GM12878 (cell line): ENCODE measurements at regions not wholly inside any gene's neighbourhood (a gene's known extent, or its start where the extent isn't known, plus 50 kb on each side); places are given as distances from the start of the nearest gene placed in this dataset.

Source experiments
- ATAC-seq: fragments of 200-7000 bp; cut with Tn5 transposase; 3 replicates; pipeline ENCODE4 v1.9.1; 2020; ENCODE audit warnings: mild to moderate bottlenecking, moderate library complexity
- BruUV-seq: library from RNA; stranded (reverse); fragments of 400-500 nt; replicated peaks from 2 replicates; lab custom pipeline; 2021; lab: Mats Ljungman, UMichigan
- CTCF ChIA-PET: fragments of 300-600 bp; sonication (Branson Sonifier 250); formaldehyde crosslinking; extraction: SDS; loops from one replicate; lab custom pipeline; 2021; ENCODE audit warnings: inconsistent platforms; lab: Yijun Ruan, JAX
- POLR2A ChIA-PET: fragments of 350-600 bp; formaldehyde crosslinking; extraction: SDS; loops from one replicate; lab custom pipeline; 2021; ENCODE audit warnings: inconsistent platforms; lab: Charles Lee
- RAD21 ChIA-PET: fragments of 300-600 bp; sonication (Branson Sonifier 250); formaldehyde crosslinking; loops from one replicate; lab custom pipeline; 2023; ENCODE audit warnings: antibody characterized with exemption; ENCODE audit not compliant: unreplicated experiment; lab: Charles Lee
- SMC1A ChIA-PET: fragments of 300-600 bp; sonication (Branson Sonifier 250); formaldehyde crosslinking; loops from one replicate; lab custom pipeline; 2023; ENCODE audit not compliant: unreplicated experiment, uncharacterized antibody; lab: Charles Lee
- DNase-seq: peaks from one replicate; pipeline ENCODE4 v3.0.0-alpha.2; 2011; ENCODE audit warnings: low read depth, low spot score
- FAIRE-seq: peaks from 3 replicates; lab custom pipeline; 2011; peaks lifted over from hg19 to GRCh38; lab: Jason Lieb, UNC
- H2AFZ ChIP-seq: 2 replicates; pipeline ENCODE4 v1.6.0; 2011; ENCODE audit warnings: low read depth, low read length, control low read depth; ENCODE audit not compliant: control insufficient read depth
- H3K27ac ChIP-seq: 2 replicates; pipeline ENCODE4 v1.5.1; 2011; ENCODE audit warnings: control low read depth; ENCODE audit not compliant: control insufficient read depth, insufficient read depth
- H3K27me3 ChIP-seq, 2 experiments: replicated peaks in 1 of 2; 2 replicates each; pipeline versions ENCODE4 v1.6.0 to v1.6.1; 2011; ENCODE audit warnings: low read length in 1 of 2; ENCODE audit not compliant: control insufficient read depth in 2 of 2, insufficient read depth in 2 of 2
- H3K36me3 ChIP-seq, 2 experiments: 2 replicates each; pipeline ENCODE4 v1.5.1; 2011; ENCODE audit warnings: low read length in 1 of 2; ENCODE audit not compliant: control insufficient read depth in 2 of 2, insufficient read depth in 2 of 2
- H3K4me1 ChIP-seq: 2 replicates; pipeline ENCODE4 v1.6.1; 2011; ENCODE audit warnings: mild to moderate bottlenecking, low read length, moderate library complexity, mixed read lengths; ENCODE audit not compliant: control insufficient read depth, insufficient read depth
- H3K4me2 ChIP-seq: 2 replicates; pipeline ENCODE4 v1.6.0; 2011; ENCODE audit warnings: control low read depth; ENCODE audit not compliant: control insufficient read depth, insufficient read depth
- H3K4me3 ChIP-seq: fragments of 200-600 bp; sonication (generic); 2 replicates; pipeline ENCODE4 v1.5.1; 2016
- H3K79me2 ChIP-seq: 2 replicates; pipeline ENCODE4 v1.6.0; 2011; ENCODE audit warnings: low read length; ENCODE audit not compliant: control insufficient read depth, insufficient read depth
- H3K9ac ChIP-seq: 2 replicates; pipeline ENCODE4 v1.8.0; 2011; ENCODE audit warnings: low read length, control low read depth, mixed read lengths; ENCODE audit not compliant: control insufficient read depth, insufficient read depth
- H3K9me3 ChIP-seq: replicated peaks from 3 replicates; pipeline ENCODE4 v1.5.1; 2011; ENCODE audit warnings: mild to moderate bottlenecking, low read length; ENCODE audit not compliant: control insufficient read depth, insufficient read depth
- H4K20me1 ChIP-seq: 2 replicates; pipeline ENCODE4 v1.6.0; 2011; ENCODE audit not compliant: control insufficient read depth, insufficient read depth
- CHD1 ChIP-seq: IDR thresholded peaks from 2 replicates; pipeline ENCODE4 v1.6.1; 2012; ENCODE audit warnings: low read depth, low read length, improper control_type of control experiment
- CTCF ChIP-seq, 3 experiments: IDR thresholded peaks in 2 of 3; conservative IDR thresholded peaks in 1 of 3; 2 replicates each; pipeline ENCODE4 v1.5.1; 2011; ENCODE audit warnings: low read depth in 3 of 3, low read length in 3 of 3, mild to moderate bottlenecking in 3 of 3, control low read depth in 2 of 3, moderate library complexity in 2 of 3, inconsistent platforms in 1 of 3, mixed read lengths in 1 of 3; ENCODE audit not compliant: control insufficient read depth in 2 of 3, insufficient read depth in 1 of 3; ENCODE audit errors: extremely low read depth in 1 of 3
- HDAC2 ChIP-seq: fragments of 200-600 bp; sonication (generic); IDR thresholded peaks from 2 replicates; pipeline ENCODE4 v1.6.1; 2017
- HSF1 ChIP-seq: fragments of 150-350 bp; IDR thresholded peaks from 2 replicates; pipeline ENCODE4 v1.6.1; 2014; ENCODE audit warnings: mild to moderate bottlenecking, low read depth, low read length
- IRF5 ChIP-seq: fragments of 450-650 bp; IDR thresholded peaks from 2 replicates; pipeline ENCODE4 v1.6.1; 2017; ENCODE audit warnings: borderline replicate concordance
- LARP7 ChIP-seq: fragments of 450-650 bp; IDR thresholded peaks from 2 replicates; pipeline ENCODE4 v1.6.1; 2017; ENCODE audit warnings: mild to moderate bottlenecking
- SMARCA5 ChIP-seq: fragments of 450-650 bp; IDR thresholded peaks from 2 replicates; pipeline ENCODE4 v1.6.1; 2017; ENCODE audit warnings: mild to moderate bottlenecking
- SPI1 ChIP-seq: IDR thresholded peaks from 2 replicates; pipeline ENCODE4 v1.6.1; 2011; ENCODE audit warnings: low read depth, mild to moderate bottlenecking, low read length, moderate library complexity, borderline replicate concordance; ENCODE audit not compliant: insufficient read depth
- TARDBP ChIP-seq: IDR thresholded peaks from 2 replicates; pipeline ENCODE4 v1.6.1; 2016; ENCODE audit warnings: borderline replicate concordance
- WGBS: methylation state at CpG from one replicate; pipeline ENCODE4 v1.1.6; 2016; ENCODE audit warnings: low lambda C conversion rate; ENCODE audit not compliant: insufficient replicate concordance, insufficient coverage; ENCODE audit errors: missing lambda C conversion rate; 5-methylcytosine and 5-hydroxymethylcytosine counted together
- in situ Hi-C: fragments of 300-500 bp; cut with MboI; formaldehyde crosslinking; loops from 9 replicates; pipeline ENCODE4 v1.14.3; 2018; ENCODE audit warnings: mixed read lengths
- intact Hi-C: fragments of 100-400 bp; cut with micrococcal nuclease; formaldehyde crosslinking; loops from one replicate; pipeline ENCODE4 v1.14.2; 2022; ENCODE audit not compliant: unreplicated experiment

GRCh38 chr17:27218041-27218440 lies 75.9 kb upstream of the WSB1 start:
- BruUV-seq = no TSS peak
- ChIA-PET SMC1A (interaction anchor here (0.6 to 10.3 kb wide), 10 partner anchors 13 to 253 kb away, joined by 3 to 137 read pairs (median 5); partner anchors contain the start of gene WSB1), CTCF (interaction anchor here (0.8 to 4.7 kb wide), 12 partner anchors 10 to 326 kb away, joined by 3 to 78 read pairs (median 7); partner anchors contain the start of gene WSB1), POLR2A (interaction anchor here (1.4 kb wide), 1 partner anchor 11 kb away, joined by 4 read pairs; no protein-coding TSS in a partner anchor), RAD21 (interaction anchor here (1.0 to 6.2 kb wide), 6 partner anchors 17 to 137 kb away, joined by 3 to 67 read pairs (median 9); no protein-coding TSS in a partner anchor)
- FAIRE-seq (peak; percentile 74), DNase-seq (no peak), ATAC-seq (no peak)
- intact Hi-C loops (no loop called here), in situ Hi-C loops (loop anchor here (5.0 kb wide), 1 partner anchor 329 kb away; no protein-coding TSS in a partner anchor)
- peak; percentile 64; the same call in 1 of the 2 replicates for TF ChIP-seq SMARCA5
- TF ChIP-seq LARP7 = no peak
- WGBS = 50% methylated on average over 3 of the region's 3 CpGs
- H3K4me3 ChIP-seq = no peak overlapping the region
- no peaks in the 10 kb centered on the region for H3K79me2 ChIP-seq
- 0 out of 2 replicates have a peak overlapping the region, but pooled peaks have one; percentile 35 for H2AFZ ChIP-seq
- no peaks in the 10 kb centered on the region for H3K27me3 ChIP-seq
- H3K4me1 ChIP-seq = peaks cover 38% of the 10 kb centered on the region
- peak overlapping the region; percentile 8; the same call in 1 of the 2 replicates for H3K9ac ChIP-seq
- H3K27ac ChIP-seq = peak overlapping the region; percentile 72
- H3K36me3 ChIP-seq = no peaks in the 10 kb centered on the region
- H3K4me2 ChIP-seq = peak overlapping the region; percentile 88; the same call in 1 of the 2 replicates
- H4K20me1 ChIP-seq = no peaks in the 10 kb centered on the region
- H3K9me3 ChIP-seq = peaks cover 2% of the 10 kb centered on the region

GRCh38 chr17:27218719-27219488 lies 75.0 kb upstream of the WSB1 start:
- Histone ChIP-seq H4K20me1 (no peaks in the 10 kb centered on the region), H3K36me3 (no peaks in the 10 kb centered on the region), H3K27me3 (no peaks in the 10 kb centered on the region), H3K4me1 (peaks cover 38% of the 10 kb centered on the region), H3K79me2 (no peaks in the 10 kb centered on the region), H3K4me2 (peak overlapping the region; percentile 88), H3K9me3 (peaks cover 2% of the 10 kb centered on the region), H2AFZ (peak overlapping the region; percentile 59), H3K4me3 (no peak overlapping the region), H3K9ac (peak overlapping the region; percentile 60), H3K27ac (peak overlapping the region; percentile 72)
- POLR2A ChIA-PET = interaction anchor here (0.6 to 1.6 kb wide), 4 partner anchors 12 to 76 kb away, joined by 3 to 8 read pairs (median 6); no protein-coding TSS in a partner anchor
- 3% methylated on average over 6 of the region's 6 CpGs for whole genome bisulfite sequencing
- RAD21 ChIA-PET = interaction anchor here (1.0 to 6.2 kb wide), 16 partner anchors 13 to 381 kb away, joined by 3 to 67 read pairs (median 4); no protein-coding TSS in a partner anchor
- SMC1A ChIA-PET = interaction anchor here (0.8 to 10.3 kb wide), 14 partner anchors 8 to 589 kb away, joined by 3 to 137 read pairs (median 4); partner anchors contain the start of gene WSB1
- intact Hi-C loops = no loop called here
- BruUV-seq = no TSS peak
- peak; percentile 100 for FAIRE-seq
- in situ Hi-C loops = loop anchor here (5.0 kb wide), 1 partner anchor 328 kb away; no protein-coding TSS in a partner anchor
- DNase-seq = peak; percentile 77
- CTCF ChIA-PET = interaction anchor here (0.6 to 4.7 kb wide), 16 partner anchors 9 to 537 kb away, joined by 3 to 78 read pairs (median 4); partner anchors contain the start of gene WSB1
- ATAC-seq = peak; percentile 84
- no peak for TF ChIP-seq IRF5
- TF ChIP-seq SMARCA5 = no peak
- TF ChIP-seq CTCF (IDR thresholded peaks at IDR 0.05 in 2 of 3, conservative IDR thresholded peaks at IDR 0.05 in 1 of 3; ENCODE audit: control insufficient read depth in 2 of 3, extremely low read depth in 1 of 3, insufficient read depth in 1 of 3, low read depth in 3 of 3, low read length in 3 of 3) = no peak
- no peak for TF ChIP-seq HDAC2
- peak; percentile 17; the same call in 1 of the 2 replicates for TF ChIP-seq SPI1
- no peak for TF ChIP-seq HSF1
- TF ChIP-seq TARDBP = 0 out of 2 replicates have a peak, but pooled peaks have one; percentile 54
- no peak for TF ChIP-seq CHD1
